ENCODE measurements at regions not wholly inside any gene's neighbourhood (a gene's known extent, or its start where the extent isn't known, plus 50 kb on each side); places are given as distances from the start of the nearest gene placed in this dataset.

GRCh38 chr3:167958141-167958540 is 137.6 kb downstream of the GOLIM4 start:
- Mint-ChIP-seq H3K4me1 (ENCODE audit: low read depth) (no peaks in the 10 kb centered on the region), H3K9me3 (no peaks in the 10 kb centered on the region), H3K36me3 (ENCODE audit: low read depth) (no peaks in the 10 kb centered on the region), H3K27ac (no peak overlapping the region), H3K4me3 (ENCODE audit: low read depth) (no peak overlapping the region), H3K27me3 (ENCODE audit: low read depth) (peaks cover 2% of the 10 kb centered on the region)
- no peak for DNase-seq (ENCODE audit: low spot score)
- intact Hi-C loops (cut with micrococcal nuclease): no loop called here

GRCh38 chr3:167952969-167953368 is 142.8 kb downstream of the GOLIM4 start:
- Mint-ChIP-seq H3K27me3 (ENCODE audit: low read depth) (no peaks in the 10 kb centered on the region), H3K4me1 (ENCODE audit: low read depth) (no peaks in the 10 kb centered on the region), H3K4me3 (ENCODE audit: low read depth) (no peak overlapping the region), H3K9me3 (no peaks in the 10 kb centered on the region), H3K36me3 (ENCODE audit: low read depth) (no peaks in the 10 kb centered on the region), H3K27ac (no peak overlapping the region)
- no peak for DNase-seq (ENCODE audit: low spot score)
- intact Hi-C loops (cut with micrococcal nuclease): no loop called here

- H3K4me1 Mint-ChIP-seq (ENCODE audit: low read depth): no peaks in the 10 kb centered on the region
- no peak overlapping the region for H3K27ac Mint-ChIP-seq
- no peak for DNase-seq (ENCODE audit: low spot score)
- no peak overlapping the region for H3K4me3 Mint-ChIP-seq (ENCODE audit: low read depth)
- H3K27me3 Mint-ChIP-seq (ENCODE audit: low read depth): no peaks in the 10 kb centered on the region
- intact Hi-C loops (cut with micrococcal nuclease): no loop called here
- H3K36me3 Mint-ChIP-seq (ENCODE audit: low read depth): no peaks in the 10 kb centered on the region
- no peaks in the 10 kb centered on the region for H3K9me3 Mint-ChIP-seq
Measured at GRCh38 chr3:167950212-167950611, 145.5 kb downstream of the GOLIM4 start.

- intact Hi-C loops (cut with micrococcal nuclease): no loop called here
- DNase-seq (ENCODE audit: low spot score): no peak
- H3K27me3 Mint-ChIP-seq (ENCODE audit: low read depth): peaks cover 3% of the 10 kb centered on the region
- no peaks in the 10 kb centered on the region for H3K9me3 Mint-ChIP-seq
- no peak overlapping the region for H3K4me3 Mint-ChIP-seq (ENCODE audit: low read depth)
- no peak overlapping the region for H3K27ac Mint-ChIP-seq
- H3K4me1 Mint-ChIP-seq (ENCODE audit: low read depth): peaks cover 9% of the 10 kb centered on the region
- H3K36me3 Mint-ChIP-seq (ENCODE audit: low read depth): no peaks in the 10 kb centered on the region
Measured at GRCh38 chr3:167941234-167941995, 154.3 kb downstream of the GOLIM4 start.

GRCh38 chr3:167940241-167940640 is 155.5 kb downstream of the GOLIM4 start:
- DNase-seq (ENCODE audit: low spot score): no peak
- intact Hi-C loops (cut with micrococcal nuclease): no loop called here
- Mint-ChIP-seq H3K36me3 (ENCODE audit: low read depth) (no peaks in the 10 kb centered on the region), H3K27ac (no peak overlapping the region), H3K27me3 (ENCODE audit: low read depth) (peaks cover 3% of the 10 kb centered on the region), H3K4me3 (ENCODE audit: low read depth) (no peak overlapping the region), H3K9me3 (no peaks in the 10 kb centered on the region), H3K4me1 (ENCODE audit: low read depth) (peaks cover 9% of the 10 kb centered on the region)

- Mint-ChIP-seq H3K4me3 (ENCODE audit: low read depth) (no peak overlapping the region), H3K27me3 (ENCODE audit: low read depth) (peaks cover 3% of the 10 kb centered on the region), H3K4me1 (ENCODE audit: low read depth) (peaks cover 9% of the 10 kb centered on the region), H3K9me3 (no peaks in the 10 kb centered on the region), H3K36me3 (ENCODE audit: low read depth) (no peaks in the 10 kb centered on the region), H3K27ac (no peak overlapping the region)
- DNase-seq (ENCODE audit: low spot score): no peak
- intact Hi-C loops (cut with micrococcal nuclease): no loop called here
Measured at GRCh38 chr3:167938516-167938915, 157.2 kb downstream of the GOLIM4 start.

GRCh38 chr3:167936019-167936418 is 159.7 kb downstream of the GOLIM4 start:
- intact Hi-C loops (cut with micrococcal nuclease): no loop called here
- H3K4me1 Mint-ChIP-seq (ENCODE audit: low read depth): peaks cover 2% of the 10 kb centered on the region
- H3K27me3 Mint-ChIP-seq (ENCODE audit: low read depth): peaks cover 2% of the 10 kb centered on the region
- DNase-seq (ENCODE audit: low spot score): no peak
- no peaks in the 10 kb centered on the region for H3K36me3 Mint-ChIP-seq (ENCODE audit: low read depth)
- no peak overlapping the region for H3K27ac Mint-ChIP-seq
- no peaks in the 10 kb centered on the region for H3K9me3 Mint-ChIP-seq
- no peak overlapping the region for H3K4me3 Mint-ChIP-seq (ENCODE audit: low read depth)

- intact Hi-C loops (cut with micrococcal nuclease): no loop called here
- Mint-ChIP-seq H3K4me1 (ENCODE audit: low read depth) (no peaks in the 10 kb centered on the region), H3K27ac (no peak overlapping the region), H3K4me3 (ENCODE audit: low read depth) (no peak overlapping the region), H3K27me3 (ENCODE audit: low read depth) (no peaks in the 10 kb centered on the region), H3K9me3 (no peaks in the 10 kb centered on the region), H3K36me3 (ENCODE audit: low read depth) (no peaks in the 10 kb centered on the region)
- no peak for DNase-seq (ENCODE audit: low spot score)
Measured at GRCh38 chr3:167930453-167930852, 165.3 kb downstream of the GOLIM4 start.

GRCh38 chr3:167929968-167930367 is 165.8 kb downstream of the GOLIM4 start:
- no peak for DNase-seq (ENCODE audit: low spot score)
- H3K27ac Mint-ChIP-seq: no peak overlapping the region

GRCh38 chr3:167928381-167928780 is 167.3 kb downstream of the GOLIM4 start:
- Mint-ChIP-seq H3K9me3 (no peaks in the 10 kb centered on the region), H3K36me3 (ENCODE audit: low read depth) (no peaks in the 10 kb centered on the region), H3K27me3 (ENCODE audit: low read depth) (peaks cover 2% of the 10 kb centered on the region), H3K4me1 (ENCODE audit: low read depth) (no peaks in the 10 kb centered on the region), H3K27ac (no peak overlapping the region), H3K4me3 (ENCODE audit: low read depth) (no peak overlapping the region)
- DNase-seq (ENCODE audit: low spot score): no peak
- intact Hi-C loops (cut with micrococcal nuclease): loop anchor here (1.0 to 10.0 kb wide), 2 partner anchors 112 to 236 kb away; no protein-coding TSS in a partner anchor

More at GRCh38 chr3:167929968-167930367, 165.8 kb downstream of the GOLIM4 start:
- Mint-ChIP-seq H3K4me1 (ENCODE audit: low read depth) (no peaks in the 10 kb centered on the region), H3K27me3 (ENCODE audit: low read depth) (no peaks in the 10 kb centered on the region), H3K4me3 (ENCODE audit: low read depth) (no peak overlapping the region), H3K9me3 (no peaks in the 10 kb centered on the region), H3K36me3 (ENCODE audit: low read depth) (no peaks in the 10 kb centered on the region)
- intact Hi-C loops (cut with micrococcal nuclease): loop anchor here (10.0 kb wide), 1 partner anchor 235 kb away; no protein-coding TSS in a partner anchor

- Mint-ChIP-seq H3K4me3 (ENCODE audit: low read depth) (no peak overlapping the region), H3K27ac (no peak overlapping the region), H3K36me3 (ENCODE audit: low read depth) (no peaks in the 10 kb centered on the region), H3K9me3 (no peaks in the 10 kb centered on the region), H3K4me1 (ENCODE audit: low read depth) (no peaks in the 10 kb centered on the region), H3K27me3 (ENCODE audit: low read depth) (peaks cover 6% of the 10 kb centered on the region)
- no peak for DNase-seq (ENCODE audit: low spot score)
- intact Hi-C loops (cut with micrococcal nuclease): loop anchor here (10.0 kb wide), 1 partner anchor 244 kb away; no protein-coding TSS in a partner anchor
Measured at GRCh38 chr3:167920747-167921146, 175.0 kb downstream of the GOLIM4 start.

GRCh38 chr3:167919590-167919989 is 176.1 kb downstream of the GOLIM4 start:
- no peaks in the 10 kb centered on the region for H3K9me3 Mint-ChIP-seq
- no peaks in the 10 kb centered on the region for H3K36me3 Mint-ChIP-seq (ENCODE audit: low read depth)
- DNase-seq (ENCODE audit: low spot score): no peak
- intact Hi-C loops (cut with micrococcal nuclease): no loop called here
- H3K27me3 Mint-ChIP-seq (ENCODE audit: low read depth): peaks cover 7% of the 10 kb centered on the region
- no peak overlapping the region for H3K27ac Mint-ChIP-seq
- H3K4me1 Mint-ChIP-seq (ENCODE audit: low read depth): no peaks in the 10 kb centered on the region
- H3K4me3 Mint-ChIP-seq (ENCODE audit: low read depth): no peak overlapping the region

GRCh38 chr3:167918686-167919085 is 177.0 kb downstream of the GOLIM4 start:
- no peaks in the 10 kb centered on the region for H3K36me3 Mint-ChIP-seq (ENCODE audit: low read depth)
- peaks cover 5% of the 10 kb centered on the region for H3K27me3 Mint-ChIP-seq (ENCODE audit: low read depth)
- H3K4me1 Mint-ChIP-seq (ENCODE audit: low read depth): no peaks in the 10 kb centered on the region
- no peak for DNase-seq (ENCODE audit: low spot score)
- H3K4me3 Mint-ChIP-seq (ENCODE audit: low read depth): no peak overlapping the region
- no peak overlapping the region for H3K27ac Mint-ChIP-seq
- intact Hi-C loops (cut with micrococcal nuclease): no loop called here
- H3K9me3 Mint-ChIP-seq: no peaks in the 10 kb centered on the region
